NCI-H187 (cell line): ENCODE measurements at regions not wholly inside any gene's neighbourhood (a gene's known extent, or its start where the extent isn't known, plus 50 kb on each side); places are given as distances from the start of the nearest gene placed in this dataset.

Source experiments
- DNase-seq, 2 experiments: peaks; one replicate each; lab custom pipeline; 2025; lab: John Stamatoyannopoulos, UW

DNA sequence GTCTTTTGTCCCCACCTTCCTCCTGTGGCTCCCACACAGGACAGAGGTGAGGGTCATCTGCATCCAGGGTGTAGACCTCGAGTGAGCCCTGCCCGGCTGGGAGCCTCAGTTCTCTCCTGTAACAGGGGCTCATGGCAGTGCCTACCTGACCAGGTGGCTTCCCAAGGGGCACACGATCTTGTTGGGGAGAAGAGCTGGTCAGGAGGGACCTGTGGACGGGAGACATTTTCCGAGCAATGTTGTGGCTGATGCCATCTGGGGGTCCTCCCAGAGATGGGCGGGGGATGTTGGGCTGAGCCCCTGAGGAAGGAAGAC is 51.9 kb downstream of the CEBPB start:
- DNase-seq = no peak

DNA sequence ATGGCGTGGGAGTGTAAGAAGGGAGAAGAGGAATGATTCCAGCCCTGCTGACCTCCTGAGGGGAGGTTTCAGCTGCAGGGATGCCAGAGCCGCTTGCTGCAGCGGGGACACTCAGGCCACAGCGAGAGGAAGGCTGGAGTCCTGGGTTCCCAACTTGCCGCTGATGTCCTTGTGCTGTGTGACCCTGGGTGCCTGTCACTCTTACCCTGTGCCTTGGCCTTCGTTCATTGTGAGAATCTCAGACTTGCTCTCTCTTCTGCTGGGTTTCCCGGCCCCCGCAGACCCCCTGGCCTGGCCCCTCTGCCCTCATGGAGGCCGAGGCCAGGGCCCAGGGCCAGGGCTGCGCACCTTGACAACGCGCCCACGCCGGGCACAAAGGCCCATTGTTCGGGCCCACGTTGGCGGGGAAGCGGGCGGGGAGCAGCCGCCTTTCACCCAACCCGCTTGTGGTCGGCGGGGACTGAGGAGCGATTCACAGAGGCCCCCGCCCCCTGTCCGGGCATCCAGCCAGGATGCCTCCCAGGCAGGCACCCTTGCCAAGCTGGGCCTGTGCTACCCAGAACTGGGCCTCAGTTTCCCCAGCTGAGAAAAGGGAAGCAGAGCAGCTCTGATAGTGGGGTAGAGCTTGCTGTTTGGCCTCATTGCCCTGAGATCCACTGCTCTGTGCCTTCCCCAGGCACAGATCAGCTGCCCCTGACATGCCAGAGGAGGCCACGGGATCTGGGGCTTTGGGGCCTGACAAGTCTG is 52.4 kb downstream of the CEBPB start:
- DNase-seq = no peak

DNA sequence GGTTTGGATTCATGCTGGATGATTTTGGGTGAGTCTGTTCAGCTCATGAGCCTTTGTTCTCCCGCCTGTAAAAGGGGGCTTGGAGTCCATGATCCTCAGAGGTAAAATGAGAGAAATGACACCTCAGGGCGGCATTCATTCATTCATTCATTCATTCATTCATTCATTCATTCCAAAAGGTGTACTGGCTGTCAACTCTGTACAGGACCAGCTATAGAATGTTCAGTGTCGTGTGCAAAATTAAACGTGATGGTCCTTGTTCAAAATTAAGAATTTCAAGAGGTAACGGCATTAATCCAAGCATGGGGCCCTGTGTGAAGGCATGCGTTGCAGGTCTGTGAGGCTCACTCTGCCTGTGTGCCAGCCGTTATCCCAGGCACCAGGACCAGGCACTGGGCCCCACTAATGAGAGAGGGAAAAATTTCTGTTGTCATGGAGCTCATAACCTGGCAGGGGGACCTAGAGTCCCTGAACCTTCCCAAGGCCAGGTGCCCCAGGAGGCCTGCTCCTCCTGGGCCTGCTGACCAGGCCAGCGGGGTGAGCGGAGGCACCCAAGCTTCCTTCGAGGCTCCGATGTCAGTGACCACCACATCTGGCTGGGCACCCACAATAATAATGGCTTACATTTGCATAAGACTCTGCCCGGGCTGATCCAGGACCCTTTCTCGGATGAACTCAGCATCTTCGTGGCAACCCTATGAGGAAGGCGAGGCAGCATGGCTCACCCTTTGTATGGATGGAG is 53.2 kb downstream of the CEBPB start:
- DNase-seq = no peak

DNA sequence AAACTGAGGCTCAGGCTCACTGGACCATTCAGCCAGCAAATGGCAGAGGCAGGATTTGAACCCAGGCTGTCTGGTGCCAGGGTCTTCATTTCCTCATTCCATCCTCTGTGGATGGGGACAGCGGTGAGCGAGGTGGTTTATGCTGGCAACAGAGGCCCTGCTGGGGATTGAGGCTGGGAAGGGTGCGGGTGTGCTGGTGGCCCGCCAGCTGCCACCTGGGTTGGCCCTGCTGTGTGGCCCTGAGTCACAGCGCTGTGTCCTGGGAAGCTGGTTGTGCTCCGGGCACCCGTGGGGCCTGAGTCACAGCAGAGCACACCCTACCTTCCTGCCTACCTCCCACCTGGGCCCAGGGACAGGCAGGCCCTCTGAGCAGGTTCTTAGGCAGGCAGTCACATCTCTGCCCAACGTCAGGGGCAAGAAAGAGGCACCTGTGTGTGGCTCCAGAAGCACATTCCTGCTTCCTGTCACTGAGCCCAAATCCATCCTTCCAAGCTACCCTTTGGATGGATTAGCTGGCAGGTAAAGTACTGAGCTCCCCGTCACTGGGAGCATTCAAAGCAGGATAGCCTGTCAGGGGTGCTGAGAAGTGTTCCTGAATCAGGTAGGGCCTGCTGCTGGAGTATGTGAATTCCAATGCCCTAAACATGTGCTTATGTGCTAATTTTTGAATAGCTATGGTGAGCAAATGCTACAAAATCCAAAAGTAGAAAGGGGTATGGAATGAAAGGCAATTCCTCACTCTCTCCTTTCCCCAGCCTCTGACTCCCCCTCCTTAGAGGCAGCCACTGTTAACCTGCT is 53.9 kb downstream of the CEBPB start:
- no peak for DNase-seq

DNA sequence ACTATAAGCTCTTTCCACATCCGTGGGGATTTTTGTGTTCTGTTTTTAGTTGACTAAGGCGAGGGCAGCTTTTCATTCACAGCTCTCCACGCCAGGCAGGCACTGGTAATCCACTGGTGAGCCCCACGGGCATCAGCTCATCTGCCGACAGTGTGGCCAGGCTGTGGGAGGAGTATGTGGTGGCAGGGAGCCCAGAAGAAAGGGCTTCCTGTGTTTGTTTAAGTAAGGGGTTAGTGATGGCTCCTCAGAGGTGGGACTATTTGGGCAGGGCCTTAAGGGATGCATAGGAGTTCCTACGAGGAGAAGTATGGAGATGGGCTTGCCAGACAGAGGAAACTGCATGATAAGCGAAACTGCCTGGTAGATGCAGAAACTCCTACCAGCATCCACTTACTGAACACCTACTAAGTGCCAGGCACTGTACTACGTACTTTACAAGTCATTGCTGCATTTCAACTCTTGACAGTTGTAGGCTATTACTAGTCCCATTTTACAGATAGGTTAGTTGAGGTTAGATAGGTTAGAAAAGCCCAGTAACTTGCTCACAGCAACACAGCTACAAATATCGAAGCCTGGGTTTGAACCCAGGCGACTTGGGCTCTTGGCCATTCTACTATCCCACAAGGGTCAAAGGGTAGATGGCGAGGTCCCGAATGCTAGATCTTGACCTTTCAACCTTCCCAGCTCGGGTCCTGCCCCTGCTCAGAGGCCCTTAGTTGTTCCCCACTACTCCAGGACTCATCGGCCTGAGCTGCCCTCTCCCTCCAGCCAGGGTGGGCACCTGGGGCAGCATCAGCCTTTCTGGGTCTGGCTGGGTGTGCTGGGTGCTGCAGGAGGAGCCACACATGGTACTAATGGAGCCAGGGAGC is 55.1 kb downstream of the CEBPB start:
- DNase-seq = no peak

DNA sequence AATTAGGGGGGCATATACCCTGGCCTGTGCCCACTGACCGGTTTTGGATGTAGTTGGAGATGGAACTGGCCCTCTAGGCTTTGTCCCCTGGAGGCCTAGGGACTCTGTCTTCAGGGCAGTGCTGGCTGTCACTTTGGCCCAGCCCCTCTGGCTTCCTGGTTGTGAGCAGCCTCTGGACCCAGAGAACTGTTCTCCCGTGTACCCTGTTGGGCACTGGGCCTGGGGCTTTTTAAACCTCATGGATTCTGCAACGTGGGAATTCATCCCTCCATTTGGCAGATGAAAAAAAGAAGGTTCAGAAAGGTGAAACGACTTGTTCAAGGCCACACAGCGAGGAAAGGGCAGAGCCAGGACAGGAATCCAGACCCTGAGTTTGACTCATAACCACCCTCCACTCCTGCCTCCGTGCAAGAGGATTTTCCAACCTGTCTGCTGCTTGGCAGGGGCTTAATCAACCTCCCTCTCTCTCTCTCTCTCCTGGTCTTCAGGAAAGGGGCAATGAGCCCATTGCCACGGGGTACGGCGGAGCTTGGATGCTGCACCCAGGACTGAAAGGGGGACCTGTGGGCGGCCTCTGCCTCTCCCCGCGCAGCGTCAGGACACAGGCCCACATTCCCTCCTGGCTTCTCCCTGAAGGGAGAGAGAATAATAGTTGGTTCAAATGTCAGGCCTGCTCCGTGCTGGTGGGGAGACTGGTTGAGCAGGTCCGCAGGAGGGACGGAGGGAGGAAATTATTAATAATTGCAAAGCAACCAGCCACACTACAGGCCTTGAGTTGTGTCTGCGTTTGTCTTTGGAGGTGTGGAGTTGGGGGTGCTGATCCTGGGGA is 56.0 kb downstream of the CEBPB start:
- no peak for DNase-seq

DNA sequence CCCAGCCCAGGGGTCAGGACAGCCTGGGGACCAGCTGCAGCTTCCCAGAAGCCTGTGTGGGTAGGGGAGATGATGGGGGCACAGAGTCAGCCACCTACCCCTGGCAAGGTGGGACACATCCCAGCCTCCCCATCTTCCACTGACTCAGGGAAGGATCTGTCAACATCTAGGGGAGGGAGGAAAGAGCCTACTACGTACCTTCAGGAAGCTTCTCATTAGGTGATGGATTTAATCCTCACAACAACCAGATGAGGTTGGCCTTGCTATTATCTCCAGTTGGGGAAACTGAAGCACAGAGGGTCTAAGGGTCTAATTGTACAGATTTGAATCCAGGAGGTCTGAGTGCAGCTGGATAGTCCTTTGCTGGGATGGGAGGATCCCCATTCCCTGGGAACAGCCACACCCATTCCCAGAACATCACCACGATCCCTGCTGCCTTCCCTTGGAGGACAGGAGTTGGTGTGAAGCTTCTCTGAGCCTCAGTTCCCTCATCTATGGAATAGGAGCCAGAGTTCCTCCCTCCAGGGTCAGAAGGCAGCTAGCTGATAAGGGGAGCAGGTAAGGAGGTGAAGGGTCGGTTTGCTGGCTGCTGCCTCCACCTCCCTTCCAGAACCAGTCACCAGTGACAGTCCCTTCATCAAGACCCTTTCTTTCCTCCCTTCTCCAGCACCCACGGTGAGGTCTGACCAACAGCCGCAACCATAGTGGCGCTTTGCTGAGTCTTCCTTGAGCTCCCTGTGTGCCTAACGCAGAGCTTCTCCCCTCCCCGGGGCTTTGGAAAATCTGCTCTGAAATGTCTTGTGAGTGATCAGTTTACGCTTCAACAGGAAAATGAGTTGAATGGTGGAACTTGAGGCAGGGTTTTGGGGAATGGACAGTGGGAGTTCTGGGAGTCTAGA is 56.8 kb downstream of the CEBPB start:
- DNase-seq = no peak

DNA sequence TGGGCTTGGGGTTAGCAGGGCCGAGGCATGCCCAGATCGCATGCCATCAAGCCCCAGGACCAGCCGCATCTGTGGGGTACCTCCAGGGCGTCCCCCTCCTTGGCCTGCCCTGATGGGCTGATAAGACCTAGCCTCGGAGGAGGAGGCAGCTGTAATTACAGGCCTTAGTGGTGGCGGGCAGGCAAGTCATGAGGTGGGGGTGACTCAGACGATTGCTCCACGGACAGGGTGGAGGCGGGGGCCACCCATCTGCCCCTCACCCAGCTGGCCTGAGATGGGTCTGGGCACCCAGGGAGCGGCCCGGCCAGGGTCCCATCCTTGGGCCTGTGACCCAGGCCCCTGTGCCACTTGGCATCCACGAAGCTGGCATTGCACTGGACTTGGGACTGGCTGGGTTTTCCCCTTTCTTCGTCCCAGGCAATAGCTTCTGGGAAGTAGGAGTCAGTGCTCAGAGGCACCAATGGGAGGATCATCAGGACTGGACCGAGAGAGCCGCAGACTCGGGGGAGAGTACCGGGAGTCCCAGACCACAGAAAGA is 57.5 kb downstream of the CEBPB start:
- DNase-seq = no peak

DNA sequence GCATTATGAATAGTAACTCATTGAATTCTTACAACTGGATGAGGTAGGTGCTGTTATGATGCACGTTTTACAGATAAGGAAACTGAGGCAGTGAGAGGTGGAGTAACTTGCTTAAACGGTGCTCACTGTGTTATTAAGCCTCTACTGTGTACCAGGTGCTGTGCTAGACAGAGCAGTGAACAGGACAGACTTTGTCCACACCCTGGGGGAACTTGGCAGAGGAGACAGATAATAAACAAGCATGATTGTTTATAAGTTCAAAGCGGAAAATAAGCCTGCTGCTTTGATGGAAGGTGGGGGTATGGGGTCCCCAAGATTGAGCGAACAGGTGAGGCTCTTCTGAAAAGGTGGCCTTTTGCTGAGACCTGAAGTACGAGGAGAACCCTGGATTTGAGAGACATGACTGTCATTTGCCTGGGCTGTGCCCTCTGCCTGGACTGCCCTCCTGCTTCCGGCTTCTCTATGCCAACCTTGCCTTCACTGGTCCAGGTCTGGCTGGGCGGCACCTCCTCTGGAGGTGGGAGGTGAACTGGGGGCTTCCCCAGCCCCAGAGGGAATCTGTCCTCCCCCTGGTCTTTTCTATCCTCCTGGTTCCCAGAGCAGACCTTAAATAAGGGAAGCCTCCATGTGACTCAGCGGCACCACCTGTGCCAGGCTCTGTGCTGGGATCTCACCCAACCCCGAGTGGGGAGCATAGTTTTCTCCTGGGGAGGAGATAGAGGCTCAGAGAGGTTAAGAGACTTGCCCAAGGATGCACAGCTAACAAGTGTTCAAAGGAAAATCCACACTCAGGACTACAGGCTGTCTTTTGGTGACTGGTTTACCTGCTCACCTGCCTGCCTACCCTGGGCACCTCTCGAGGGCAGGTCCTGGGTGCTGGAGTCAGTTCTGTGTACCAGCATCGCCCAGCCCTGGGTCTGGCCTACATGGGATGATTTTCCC is 59.1 kb downstream of the CEBPB start:
- no peak for DNase-seq

DNA sequence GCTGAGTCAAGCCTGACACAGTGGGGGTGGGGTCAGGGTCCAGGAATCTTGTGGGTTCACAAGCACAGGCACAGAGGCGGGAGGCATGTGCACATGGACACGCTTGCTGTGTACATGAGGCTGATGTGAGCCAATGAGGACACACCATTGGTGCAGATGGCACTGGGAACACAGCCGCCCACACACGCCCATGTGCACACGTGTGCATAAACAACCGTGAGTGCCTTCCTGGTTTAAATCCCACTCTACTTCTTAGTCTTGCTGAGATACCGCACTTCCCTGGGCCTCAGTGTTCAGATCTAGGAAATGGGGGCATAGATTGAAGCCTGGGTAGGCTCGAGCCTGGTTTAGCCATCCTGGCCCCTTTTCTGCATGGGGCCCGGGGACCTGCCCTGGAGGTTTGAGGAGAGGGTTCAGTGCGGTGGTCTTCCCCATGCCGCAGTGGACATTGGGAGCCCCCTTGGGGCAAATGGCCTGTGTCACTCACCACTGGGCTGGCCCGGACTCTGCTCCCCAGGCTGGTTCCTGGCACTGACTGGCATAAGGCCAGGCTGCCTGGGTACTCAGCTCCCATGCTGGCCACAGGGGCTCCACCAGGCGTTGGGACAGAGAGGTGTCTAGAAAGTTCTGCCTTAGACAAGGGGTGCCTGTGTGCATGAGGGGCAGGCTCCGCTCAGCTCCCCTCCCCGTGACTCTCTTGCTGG is 60.2 kb downstream of the CEBPB start:
- no peak for DNase-seq

DNA sequence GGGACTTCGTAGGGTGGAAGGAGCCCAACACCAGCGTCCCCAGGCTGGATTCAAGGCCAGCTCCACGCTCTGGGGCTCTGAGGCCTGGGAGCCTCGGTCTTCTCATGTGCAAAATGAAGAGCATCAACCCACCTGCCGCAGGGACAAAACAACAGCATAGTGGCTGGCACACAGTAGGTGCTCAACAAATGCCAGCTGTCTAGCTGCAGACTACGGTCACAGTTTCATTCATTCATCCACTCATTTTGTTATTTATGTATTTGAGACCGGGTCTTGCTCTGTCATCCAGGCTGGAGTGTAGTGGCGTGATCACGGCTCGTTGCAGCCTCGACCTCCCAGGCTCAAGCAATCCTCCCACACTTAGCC is 60.7 kb downstream of the CEBPB start:
- DNase-seq = no peak

DNA sequence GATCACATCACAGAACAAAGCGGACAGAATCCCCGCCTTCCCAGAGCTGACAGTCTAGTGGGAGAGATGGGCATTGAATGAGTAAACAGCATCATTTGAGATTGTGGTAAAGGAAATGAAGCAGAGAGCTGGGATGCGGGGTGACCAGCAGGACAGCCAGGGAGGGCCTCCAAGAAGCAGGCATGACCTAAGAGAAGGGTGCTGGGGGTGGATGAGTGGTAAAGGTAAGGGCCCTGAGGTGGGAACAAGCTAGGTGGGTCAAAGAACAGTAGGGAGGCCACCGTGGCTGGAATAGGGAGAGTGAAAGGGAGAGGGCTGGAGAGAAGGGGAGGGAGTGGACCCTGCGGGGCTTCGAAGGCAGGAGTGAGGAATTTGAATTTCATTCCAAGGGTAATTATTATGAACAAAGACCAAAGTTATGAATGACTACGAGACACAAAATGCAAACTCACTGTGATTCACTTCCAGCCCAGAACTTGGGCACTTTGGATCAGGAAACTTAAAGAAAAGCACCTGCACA is 61.4 kb downstream of the CEBPB start:
- no peak for DNase-seq

DNA sequence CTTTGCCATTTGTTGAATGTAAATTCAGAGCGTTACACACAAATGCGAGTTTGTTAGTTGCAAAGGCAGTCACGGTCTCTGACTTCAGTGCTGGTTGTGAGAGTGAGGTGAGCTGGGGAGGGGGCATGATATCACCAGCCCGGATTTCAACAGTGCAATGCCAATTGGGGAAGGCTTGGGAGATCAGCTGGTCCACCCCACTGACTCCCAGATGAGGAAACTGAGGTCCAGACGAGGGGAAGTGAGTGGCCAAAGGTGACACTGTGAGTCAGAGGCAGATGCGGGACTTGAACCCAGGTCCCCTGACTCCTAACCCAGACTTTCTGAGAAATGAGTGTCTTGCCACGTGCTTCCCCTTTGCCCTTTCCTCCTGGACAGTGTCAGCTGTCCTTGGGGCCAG is 62.1 kb downstream of the CEBPB start:
- DNase-seq = no peak

DNA sequence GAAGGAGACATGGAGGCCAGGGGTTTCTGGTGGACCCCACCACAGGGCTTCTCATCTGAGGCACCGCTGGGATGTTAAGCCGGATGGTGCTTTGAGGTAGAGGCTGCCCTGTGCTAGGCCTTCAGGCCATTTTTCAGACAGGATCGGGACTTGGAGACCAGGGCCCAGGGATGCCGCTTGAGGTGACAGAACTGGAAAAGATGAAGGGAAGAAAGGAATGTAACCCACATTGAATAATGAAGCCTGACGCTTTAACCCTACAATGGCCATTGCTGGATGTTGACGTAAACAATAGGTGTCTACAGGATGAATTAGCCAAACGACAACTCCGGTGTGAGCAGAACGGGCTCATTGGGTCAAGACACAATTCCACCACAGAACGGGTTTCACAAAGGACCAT is 62.5 kb downstream of the CEBPB start:
- DNase-seq = no peak

DNA sequence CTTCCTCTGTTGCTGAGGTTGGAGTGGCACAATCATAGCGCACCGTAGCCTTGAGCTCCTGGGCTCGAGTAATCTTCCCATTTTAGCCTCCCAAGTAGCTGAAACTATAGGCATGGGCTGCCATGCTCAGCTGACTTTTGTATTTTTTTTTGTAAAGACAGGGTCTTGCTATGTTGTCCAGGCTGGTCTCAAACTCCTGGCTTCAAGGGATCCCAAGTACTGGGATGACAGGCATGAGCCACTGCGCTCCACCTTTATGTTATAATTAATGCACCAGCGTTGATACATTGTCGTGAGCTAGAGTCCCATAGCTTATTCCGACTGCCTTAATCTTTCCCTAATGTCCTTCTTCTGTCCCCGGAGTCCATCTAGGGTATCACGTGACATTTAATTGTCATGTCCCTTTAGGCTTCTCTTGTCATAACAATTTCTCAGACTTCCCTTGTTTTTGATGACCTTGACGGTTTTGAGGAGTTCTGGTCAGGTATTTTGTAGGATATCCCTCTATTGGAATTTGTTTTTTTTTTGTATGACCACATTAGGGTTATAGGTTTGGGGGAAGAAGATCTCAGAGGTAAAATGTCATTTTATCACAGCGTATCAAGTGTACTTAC is 63.9 kb downstream of the CEBPB start:
- DNase-seq = no peak

DNA sequence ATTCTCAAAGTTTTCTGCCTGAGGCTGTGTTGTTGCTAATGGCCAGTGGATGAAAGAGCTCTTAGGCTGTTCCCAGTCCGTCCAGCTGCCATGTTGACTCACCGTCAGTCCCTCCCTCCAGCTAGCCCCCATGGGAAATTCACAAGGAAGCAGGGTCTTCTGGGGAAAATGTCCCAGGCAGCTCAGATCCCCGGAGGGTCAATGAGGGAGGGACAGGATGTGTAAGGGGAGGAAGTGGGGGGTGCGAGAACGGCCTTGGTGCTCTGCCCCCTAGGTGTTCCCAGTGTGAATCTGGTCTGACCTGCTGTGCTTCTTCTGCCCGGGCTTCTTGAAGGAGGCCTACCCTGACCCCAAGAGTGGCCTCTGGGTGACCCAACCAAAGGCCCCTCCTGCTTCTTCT is 65.9 kb downstream of the CEBPB start:
- no peak for DNase-seq

DNA sequence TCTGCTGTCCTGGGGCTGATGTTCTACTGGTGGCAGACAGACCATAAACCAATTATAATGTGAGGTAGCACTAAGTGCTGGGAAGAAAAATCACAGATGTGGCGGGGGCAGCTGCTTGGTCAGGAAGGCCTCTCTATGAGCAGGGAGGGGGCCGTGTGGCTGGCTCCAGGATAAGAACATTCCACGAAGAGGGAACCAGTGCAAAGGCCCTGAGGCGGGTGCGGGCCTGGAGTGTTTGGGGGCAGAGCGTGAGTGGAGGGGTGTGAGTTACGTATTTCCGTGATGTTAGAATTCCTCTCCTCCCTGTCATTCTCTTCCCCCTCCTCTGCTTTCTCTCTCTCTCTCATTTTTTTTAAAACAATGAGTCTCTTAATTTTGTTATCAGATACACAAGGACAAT is 67.2 kb downstream of the CEBPB start:
- no peak for DNase-seq
